HG02973 (cell line): ENCODE measurements at regions not wholly inside any gene's neighbourhood (a gene's known extent, or its start where the extent isn't known, plus 50 kb on each side); places are given as distances from the start of the nearest gene placed in this dataset.

Experiments
- ATAC-seq: cut with Tn5 transposase; IDR thresholded peaks from one replicate; pipeline ENCODE4 v1.9.1; 2021; ENCODE audit warnings: moderate library complexity; ENCODE audit not compliant: unreplicated experiment

GRCh38 chr12:3931206-3931605 lies 58.0 kb upstream of the PARP11 start:
- no peak for ATAC-seq

- ATAC-seq = no peak
Observed at GRCh38 chr12:3929875-3930615, 56.8 kb upstream of the PARP11 start.

GRCh38 chr12:3928538-3929184 lies 55.5 kb upstream of the PARP11 start:
- no peak for ATAC-seq

- no peak for ATAC-seq
Observed at GRCh38 chr12:3925621-3926020, 52.4 kb upstream of the PARP11 start.

GRCh38 chr12:3924761-3925160 lies 51.6 kb upstream of the PARP11 start:
- no peak for ATAC-seq

- ATAC-seq = no peak
Observed at GRCh38 chr12:3923021-3923420, 49.8 kb upstream of the PARP11 start.
